ENCODE measurements at regions not wholly inside any gene's neighbourhood (a gene's known extent, or its start where the extent isn't known, plus 50 kb on each side); places are given as distances from the start of the nearest gene placed in this dataset.

- no peak for TF ChIP-seq PBX3 (IDR thresholded peaks at IDR 0.05)
- TF ChIP-seq FOXM1 (IDR thresholded peaks at IDR 0.05; ENCODE audit: low read depth), result no peak
- TF ChIP-seq JUND (IDR thresholded peaks at IDR 0.05), result no peak
- TF ChIP-seq RFX5 (IDR thresholded peaks at IDR 0.05; ENCODE audit: low read length), result no peak
- no peak for TF ChIP-seq NRF1 (IDR thresholded peaks at IDR 0.05; ENCODE audit: low read depth, low read length)
- TF ChIP-seq ZBTB33 (IDR thresholded peaks at IDR 0.05; ENCODE audit: borderline replicate concordance, low read depth), result no peak
Measured at GRCh38 chr18:51516478-51517038, 319.1 kb upstream of the MEX3C start (continued).

GRCh38 chr18:51519571-51519970 is 322.1 kb upstream of the MEX3C start:
- Histone ChIP-seq H3F3A (replicated peaks; ENCODE audit: insufficient read depth) (no peaks in the 10 kb centered on the region), H3K4me3 (ENCODE audit: low read depth in 2 of 2, low read length in 1 of 2) (no peak overlapping the region), H3K36me3 (replicated peaks in 1 of 2; ENCODE audit: control insufficient read depth in 1 of 2, insufficient read depth in 2 of 2, low read length in 1 of 2) (no peaks in the 10 kb centered on the region), H3K4me1 (ENCODE audit: control insufficient read depth in 1 of 2, insufficient read depth in 2 of 2, low read depth in 1 of 2, low read length in 1 of 2) (no peaks in the 10 kb centered on the region), H3K9me2 (no peaks in the 10 kb centered on the region), H3K9ac (no peak overlapping the region), H3K4me2 (no peak overlapping the region), H4K20me1 (ENCODE audit: insufficient read depth) (no peaks in the 10 kb centered on the region), H3K27ac (ENCODE audit: low read depth in 2 of 2, low read length in 1 of 2) (no peak overlapping the region), H3K27me3 (ENCODE audit: insufficient read depth) (no peaks in the 10 kb centered on the region), H3K79me2 (ENCODE audit: insufficient read depth) (no peaks in the 10 kb centered on the region), H3K9me3 (no peaks in the 10 kb centered on the region), H2AFZ (ENCODE audit: low read depth) (no peak overlapping the region)
- DNase-seq, result no peak
- CTCF ChIA-PET, result interaction anchor here (0.9 kb wide), 1 partner anchor 23 kb away, joined by 3 read pairs; no protein-coding TSS in a partner anchor
- no peak for TF ChIP-seq SMC3 (IDR thresholded peaks at IDR 0.05; ENCODE audit: low read depth, low read length)
- no peak for TF ChIP-seq MXI1 (IDR thresholded peaks at IDR 0.05; ENCODE audit: low read depth, low read length)
- 83% methylated on average over 1 of the region's 1 CpG for WGBS (ENCODE audit: low lambda C conversion rate)
- POLR2A ChIA-PET, result no interaction called here

GRCh38 chr18:51520676-51521180 is 323.2 kb upstream of the MEX3C start:
- Histone ChIP-seq H3K9ac (no peak overlapping the region), H3K27ac (ENCODE audit: low read depth in 2 of 2, low read length in 1 of 2) (no peak overlapping the region), H3K9me2 (no peaks in the 10 kb centered on the region), H3F3A (replicated peaks; ENCODE audit: insufficient read depth) (no peaks in the 10 kb centered on the region), H3K4me3 (ENCODE audit: low read depth in 2 of 2, low read length in 1 of 2) (no peak overlapping the region), H2AFZ (ENCODE audit: low read depth) (no peak overlapping the region), H3K27me3 (ENCODE audit: insufficient read depth) (no peaks in the 10 kb centered on the region), H3K4me2 (no peak overlapping the region), H3K4me1 (ENCODE audit: control insufficient read depth in 1 of 2, insufficient read depth in 2 of 2, low read depth in 1 of 2, low read length in 1 of 2) (no peaks in the 10 kb centered on the region), H3K79me2 (ENCODE audit: insufficient read depth) (no peaks in the 10 kb centered on the region), H4K20me1 (ENCODE audit: insufficient read depth) (no peaks in the 10 kb centered on the region), H3K36me3 (replicated peaks in 1 of 2; ENCODE audit: control insufficient read depth in 1 of 2, insufficient read depth in 2 of 2, low read length in 1 of 2) (no peaks in the 10 kb centered on the region), H3K9me3 (no peaks in the 10 kb centered on the region)
- no peak for DNase-seq
- ChIA-PET CTCF (interaction anchor here (0.6 to 0.9 kb wide), 2 partner anchors 16 to 25 kb away, joined by 3 read pairs; no protein-coding TSS in a partner anchor), POLR2A (no interaction called here)
- WGBS (ENCODE audit: low lambda C conversion rate), result 0% methylated on average over 1 of the region's 1 CpG
- TF ChIP-seq NFIC (IDR thresholded peaks at IDR 0.05; ENCODE audit: borderline replicate concordance) (no peak), MEF2A (IDR thresholded peaks at IDR 0.05; ENCODE audit: borderline replicate concordance, low read depth) (no peak), CTCF (IDR thresholded peaks at IDR 0.05) (no peak), USF1 (IDR thresholded peaks at IDR 0.05; ENCODE audit: borderline replicate concordance, low read depth) (no peak), IRF3 (IDR thresholded peaks at IDR 0.05; ENCODE audit: low read depth, low read length) (no peak), EP300 (IDR thresholded peaks at IDR 0.05; ENCODE audit: borderline replicate concordance in 1 of 2, low read depth in 1 of 2, low read length in 1 of 2) (no peak), TEAD4 (IDR thresholded peaks at IDR 0.05; ENCODE audit: borderline replicate concordance, insufficient read depth) (no peak), TCF12 (IDR thresholded peaks at IDR 0.05) (no peak), TAF1 (IDR thresholded peaks at IDR 0.05; ENCODE audit: borderline replicate concordance, low read depth, low read length) (no peak), MXI1 (IDR thresholded peaks at IDR 0.05; ENCODE audit: low read depth, low read length) (no peak), SMC3 (IDR thresholded peaks at IDR 0.05; ENCODE audit: low read depth, low read length) (no peak), RXRA (IDR thresholded peaks at IDR 0.05; ENCODE audit: borderline replicate concordance, low read depth) (no peak), MAX (IDR thresholded peaks at IDR 0.05; ENCODE audit: low read depth) (no peak), JUND (IDR thresholded peaks at IDR 0.05) (no peak)

Data from SK-N-SH (cell line).